Esophagus muscularis mucosa (tissue), 3 donors: ENCODE measurements at regions not wholly inside any gene's neighbourhood (a gene's known extent, or its start where the extent isn't known, plus 50 kb on each side); places are given as distances from the start of the nearest gene placed in this dataset.

Experiments used
- POLR2A ChIP-seq: fragments of 450-650 bp; IDR thresholded peaks from one replicate; pipeline ENCODE4 v1.6.1; 2017; ENCODE audit warnings: antibody characterized with exemption, moderate library complexity, mild to moderate bottlenecking, low read depth
- POLR2AphosphoS5 ChIP-seq, 2 donors: sonication (generic); formaldehyde crosslinking; IDR thresholded peaks; one replicate each; pipeline ENCODE4 v1.6.1; 2017; ENCODE audit warnings: antibody characterized with exemption in 2 of 2
- TF ChIP-seq, protein P1 (sequence below), 3 experiments: fragments of 200-600 bp in 2 of 3; fragments of 450-650 bp in 1 of 3; sonication (generic) in 2 of 3; IDR thresholded peaks; one replicate each; pipeline ENCODE4 v1.5.1; 2017 to 2019; ENCODE audit warnings: antibody characterized with exemption in 3 of 3, mild to moderate bottlenecking in 2 of 3, moderate library complexity in 1 of 3

DNA sequence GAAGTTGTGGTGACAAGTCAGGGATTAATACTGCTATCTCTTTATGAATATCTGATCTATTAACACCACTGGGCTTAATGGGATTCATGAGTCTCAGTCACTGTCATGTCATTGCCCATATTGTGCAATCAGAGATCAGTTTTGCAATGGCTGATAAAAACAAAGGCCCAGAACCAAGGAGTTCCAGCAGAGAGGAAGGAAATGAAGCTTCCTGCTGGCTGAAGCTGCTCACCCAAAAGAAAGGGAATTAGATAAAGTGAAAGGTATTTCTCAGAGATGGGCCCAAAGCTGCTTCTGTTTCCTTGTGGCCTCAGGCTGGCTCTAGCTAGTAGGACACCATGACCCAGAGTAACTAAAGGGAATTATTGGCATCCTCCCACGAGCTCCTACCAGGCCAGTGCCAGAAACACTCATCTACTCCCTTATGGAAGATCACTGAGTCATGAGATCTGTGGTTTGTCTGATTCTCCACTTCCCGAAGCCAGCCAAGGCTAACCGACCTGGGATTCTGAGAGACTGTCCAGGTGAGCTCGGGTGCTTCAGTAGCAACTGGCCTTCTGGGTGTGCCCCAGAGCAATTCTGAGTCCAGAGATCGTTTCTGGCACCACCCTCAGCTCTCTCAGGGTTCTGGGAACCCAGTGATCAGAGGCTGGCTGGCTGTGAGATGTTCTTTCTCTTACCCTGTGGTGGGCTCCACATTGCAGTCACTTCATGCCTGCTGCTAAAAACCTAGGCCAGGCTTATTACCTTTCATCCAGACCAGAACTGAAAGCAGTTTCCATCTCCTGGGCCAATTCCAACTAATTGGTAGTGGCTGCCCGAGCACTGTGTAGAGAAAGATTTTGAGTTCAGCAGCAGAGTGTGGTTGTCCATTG, 129.5 kb upstream of the PELI1 start:
- TF ChIP-seq POLR2A (no peak), POLR2AphosphoS5 (IDR thresholded peaks at IDR 0.05) (peak in 1 of 2 donors; percentile 54)
- TF ChIP-seq, protein P1, sequence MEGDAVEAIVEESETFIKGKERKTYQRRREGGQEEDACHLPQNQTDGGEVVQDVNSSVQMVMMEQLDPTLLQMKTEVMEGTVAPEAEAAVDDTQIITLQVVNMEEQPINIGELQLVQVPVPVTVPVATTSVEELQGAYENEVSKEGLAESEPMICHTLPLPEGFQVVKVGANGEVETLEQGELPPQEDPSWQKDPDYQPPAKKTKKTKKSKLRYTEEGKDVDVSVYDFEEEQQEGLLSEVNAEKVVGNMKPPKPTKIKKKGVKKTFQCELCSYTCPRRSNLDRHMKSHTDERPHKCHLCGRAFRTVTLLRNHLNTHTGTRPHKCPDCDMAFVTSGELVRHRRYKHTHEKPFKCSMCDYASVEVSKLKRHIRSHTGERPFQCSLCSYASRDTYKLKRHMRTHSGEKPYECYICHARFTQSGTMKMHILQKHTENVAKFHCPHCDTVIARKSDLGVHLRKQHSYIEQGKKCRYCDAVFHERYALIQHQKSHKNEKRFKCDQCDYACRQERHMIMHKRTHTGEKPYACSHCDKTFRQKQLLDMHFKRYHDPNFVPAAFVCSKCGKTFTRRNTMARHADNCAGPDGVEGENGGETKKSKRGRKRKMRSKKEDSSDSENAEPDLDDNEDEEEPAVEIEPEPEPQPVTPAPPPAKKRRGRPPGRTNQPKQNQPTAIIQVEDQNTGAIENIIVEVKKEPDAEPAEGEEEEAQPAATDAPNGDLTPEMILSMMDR (IDR thresholded peaks at IDR 0.05) = no peak
